ENCODE measurements at regions not wholly inside any gene's neighbourhood (a gene's known extent, or its start where the extent isn't known, plus 50 kb on each side); places are given as distances from the start of the nearest gene placed in this dataset.

GRCh38 chrX:73987166-73987565 is 134.7 kb upstream of the XIST start:
- no peak overlapping the region for H3K27ac Mint-ChIP-seq
- H3K79me2 ChIP-seq (ENCODE audit: control insufficient read depth, insufficient read depth, low read length) = peaks cover 31% of the 10 kb centered on the region
- DNase-seq (no peak), ATAC-seq (ENCODE audit: low read depth) (no peak)
- no peaks in the 10 kb centered on the region for H3K9me3 Mint-ChIP-seq (ENCODE audit: insufficient read depth)
- H2AFZ ChIP-seq (ENCODE audit: insufficient read depth, low read depth, low read length, poor library complexity, severe bottlenecking) = no peak overlapping the region
- H3K4me3 Mint-ChIP-seq = no peak overlapping the region
- no peak overlapping the region for H3K27ac ChIP-seq (ENCODE audit: low read length in 2 of 2)
- peaks cover 0 to 3% of the 10 kb centered on the region in 2 experiments for H3K36me3 ChIP-seq (replicated peaks in 1 of 2; ENCODE audit: control extremely low read depth in 1 of 2, control insufficient read depth in 1 of 2, extremely low read depth in 1 of 2, insufficient read depth in 2 of 2, low read length in 1 of 2)
- CTCF ChIA-PET = no interaction called here
- peaks cover 7% of the 10 kb centered on the region for H4K20me1 ChIP-seq (ENCODE audit: control insufficient read depth, insufficient read depth, low read length, poor library complexity, severe bottlenecking)
- no peak overlapping the region for H3K4me3 ChIP-seq (ENCODE audit: control extremely low read depth in 1 of 5, extremely low read depth in 1 of 5, insufficient read depth in 1 of 5, low read depth in 2 of 5, low read length in 4 of 5)
- H3K9ac ChIP-seq (ENCODE audit: low read length) = no peak overlapping the region
- no peak overlapping the region for H3K4me2 ChIP-seq (replicated peaks; ENCODE audit: low read depth, low read length, poor library complexity, severe bottlenecking)
- no peaks in the 10 kb centered on the region for H3K4me1 ChIP-seq (ENCODE audit: control insufficient read depth in 2 of 2, insufficient read depth in 2 of 2, low read length in 2 of 2)
- no peaks in the 10 kb centered on the region for H3K9me3 ChIP-seq (ENCODE audit: control extremely low read depth in 1 of 3, control insufficient read depth in 2 of 3, insufficient read depth in 1 of 3, low read length in 2 of 3)
- no peaks in the 10 kb centered on the region for H3K4me1 Mint-ChIP-seq
- H3K27me3 Mint-ChIP-seq = no peaks in the 10 kb centered on the region
- intact Hi-C loops (cut with micrococcal nuclease) = no loop called here
- TF ChIP-seq EZH2 (IDR thresholded peaks at IDR 0.05; ENCODE audit: borderline replicate concordance, insufficient read depth, low read depth, low read length, poor library complexity, severe bottlenecking) = no peak
- no peaks in the 10 kb centered on the region for H3K27me3 ChIP-seq (replicated peaks in 1 of 4; ENCODE audit: control extremely low read depth in 1 of 4, control insufficient read depth in 3 of 4, insufficient read depth in 4 of 4, low read length in 3 of 4)
- POLR2A ChIA-PET = no interaction called here

- Histone ChIP-seq H4K20me1 (ENCODE audit: control insufficient read depth, insufficient read depth, low read length, poor library complexity, severe bottlenecking) (peaks cover 25% of the 10 kb centered on the region), H2AFZ (ENCODE audit: insufficient read depth, low read depth, low read length, poor library complexity, severe bottlenecking) (no peak overlapping the region), H3K27ac (ENCODE audit: low read length in 2 of 2) (no peak overlapping the region), H3K4me2 (replicated peaks; ENCODE audit: low read depth, low read length, poor library complexity, severe bottlenecking) (no peak overlapping the region), H3K27me3 (replicated peaks in 1 of 4; ENCODE audit: control extremely low read depth in 1 of 4, control insufficient read depth in 3 of 4, insufficient read depth in 4 of 4, low read length in 3 of 4) (no peaks in the 10 kb centered on the region), H3K9ac (ENCODE audit: low read length) (no peak overlapping the region), H3K79me2 (ENCODE audit: control insufficient read depth, insufficient read depth, low read length) (peaks cover 69% of the 10 kb centered on the region), H3K9me3 (ENCODE audit: control extremely low read depth in 1 of 3, control insufficient read depth in 2 of 3, insufficient read depth in 1 of 3, low read length in 2 of 3) (no peaks in the 10 kb centered on the region), H3K4me1 (ENCODE audit: control insufficient read depth in 2 of 2, insufficient read depth in 2 of 2, low read length in 2 of 2) (peaks cover 4 to 7% of the 10 kb centered on the region in 2 donors), H3K4me3 (ENCODE audit: control extremely low read depth in 1 of 5, extremely low read depth in 1 of 5, insufficient read depth in 1 of 5, low read depth in 2 of 5, low read length in 4 of 5) (no peak overlapping the region), H3K36me3 (replicated peaks in 1 of 2; ENCODE audit: control extremely low read depth in 1 of 2, control insufficient read depth in 1 of 2, extremely low read depth in 1 of 2, insufficient read depth in 2 of 2, low read length in 1 of 2) (no peaks in the 10 kb centered on the region)
- peaks cover 16% of the 10 kb centered on the region for H3K4me1 Mint-ChIP-seq
- TF ChIP-seq EZH2 (IDR thresholded peaks at IDR 0.05; ENCODE audit: borderline replicate concordance, insufficient read depth, low read depth, low read length, poor library complexity, severe bottlenecking) (no peak), CTCF (IDR thresholded peaks at IDR 0.05) (no peak)
- no peaks in the 10 kb centered on the region for H3K27me3 Mint-ChIP-seq
- H3K4me3 Mint-ChIP-seq = no peak overlapping the region
- H3K9me3 Mint-ChIP-seq (ENCODE audit: insufficient read depth) = no peaks in the 10 kb centered on the region
- H3K27ac Mint-ChIP-seq = no peak overlapping the region
- ATAC-seq (ENCODE audit: low read depth) (no peak), DNase-seq (no peak)
- POLR2A ChIA-PET = no interaction called here
- CTCF ChIA-PET = no interaction called here
- no CpG with 5 or more reads among the region's 5 CpGs for WGBS (ENCODE audit: insufficient coverage)
- intact Hi-C loops (cut with micrococcal nuclease) = no loop called here
These were observed 127.1 kb upstream of the XIST start for GRCh38 chrX:73979551-73980131.
